ENCODE measurements at regions not wholly inside any gene's neighbourhood (a gene's known extent, or its start where the extent isn't known, plus 50 kb on each side); places are given as distances from the start of the nearest gene placed in this dataset.
"Not testable (repeated sequence)": the region's sequence is repeated elsewhere in the genome, so short reads cannot be mapped to it uniquely, and the experiment has no call there.

- Mint-ChIP-seq H3K27ac (no peak overlapping the region), H3K4me1 (ENCODE audit: low read depth) (no peaks in the 10 kb centered on the region), H3K9me3 (peaks cover 14% of the 10 kb centered on the region), H3K4me3 (no peak overlapping the region), H3K36me3 (ENCODE audit: low read depth) (no peaks in the 10 kb centered on the region), H3K27me3 (ENCODE audit: insufficient read depth) (no peaks in the 10 kb centered on the region)
- intact Hi-C loops (cut with micrococcal nuclease) = no loop called here
- no peak for DNase-seq (ENCODE audit: low spot score)
Observed at GRCh38 chr11:90493379-90493778, 270.5 kb upstream of the CHORDC1 start.

DNA sequence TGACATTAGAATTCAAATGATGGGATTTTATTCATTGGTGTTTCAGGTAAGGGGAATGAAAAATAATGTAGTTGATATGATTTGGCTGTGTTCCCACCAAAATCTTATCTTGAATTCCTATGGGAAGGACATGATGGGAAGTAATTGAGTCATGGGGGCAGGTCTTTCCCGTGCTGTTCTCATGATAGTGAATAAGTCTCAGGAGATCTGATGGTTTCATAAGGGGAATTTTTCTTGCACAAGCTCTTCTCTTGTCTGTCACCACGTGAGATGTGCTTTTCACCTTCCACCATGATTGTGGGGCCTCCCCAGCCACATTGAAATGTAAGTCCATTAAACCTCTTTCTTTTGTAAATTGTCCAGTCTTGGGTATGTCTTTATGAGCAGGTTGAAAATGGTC is 268.6 kb upstream of the CHORDC1 start:
- no peaks in the 10 kb centered on the region for H3K36me3 Mint-ChIP-seq (ENCODE audit: low read depth)
- H3K9me3 Mint-ChIP-seq = peaks cover 4% of the 10 kb centered on the region
- no peaks in the 10 kb centered on the region for H3K27me3 Mint-ChIP-seq (ENCODE audit: insufficient read depth)
- DNase-seq (ENCODE audit: low spot score) = no peak
- H3K4me3 Mint-ChIP-seq = no peak overlapping the region
- no peaks in the 10 kb centered on the region for H3K4me1 Mint-ChIP-seq (ENCODE audit: low read depth)
- H3K27ac Mint-ChIP-seq = no peak overlapping the region
- intact Hi-C loops (cut with micrococcal nuclease) = no loop called here

DNA sequence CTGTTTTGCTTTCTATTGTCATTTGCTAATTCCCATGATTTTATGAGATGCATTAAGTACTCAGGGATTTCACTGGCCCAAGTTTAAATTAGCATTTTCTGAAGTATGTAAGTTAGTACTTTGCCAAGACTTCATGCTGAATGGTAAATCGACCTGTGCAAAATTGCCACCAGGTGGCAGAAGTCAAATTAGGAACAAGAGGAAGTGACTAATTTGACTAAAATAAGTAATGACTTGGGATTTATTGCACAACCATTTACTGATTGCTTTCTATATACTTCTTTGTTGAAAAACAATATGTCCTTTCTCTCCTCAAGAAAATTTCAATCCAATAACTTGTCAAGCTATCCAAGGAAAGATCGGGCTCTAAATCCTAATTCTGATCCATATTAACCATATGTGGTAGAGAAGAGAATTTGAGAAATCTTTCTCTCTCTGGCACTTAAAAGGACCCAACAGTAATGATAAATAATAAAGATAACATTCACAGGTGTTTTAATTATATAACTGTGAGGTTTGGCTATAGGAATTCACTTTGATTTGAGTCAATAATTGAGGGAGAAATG is 253.7 kb upstream of the CHORDC1 start:
- H3K4me1 Mint-ChIP-seq (ENCODE audit: low read depth) = no peaks in the 10 kb centered on the region
- H3K27ac Mint-ChIP-seq = no peak overlapping the region
- H3K36me3 Mint-ChIP-seq (ENCODE audit: low read depth) = no peaks in the 10 kb centered on the region
- intact Hi-C loops (cut with micrococcal nuclease) = no loop called here
- no peak overlapping the region for H3K4me3 Mint-ChIP-seq
- no peaks in the 10 kb centered on the region for H3K9me3 Mint-ChIP-seq
- H3K27me3 Mint-ChIP-seq (ENCODE audit: insufficient read depth) = no peaks in the 10 kb centered on the region
- DNase-seq (ENCODE audit: low spot score) = no peak

DNA sequence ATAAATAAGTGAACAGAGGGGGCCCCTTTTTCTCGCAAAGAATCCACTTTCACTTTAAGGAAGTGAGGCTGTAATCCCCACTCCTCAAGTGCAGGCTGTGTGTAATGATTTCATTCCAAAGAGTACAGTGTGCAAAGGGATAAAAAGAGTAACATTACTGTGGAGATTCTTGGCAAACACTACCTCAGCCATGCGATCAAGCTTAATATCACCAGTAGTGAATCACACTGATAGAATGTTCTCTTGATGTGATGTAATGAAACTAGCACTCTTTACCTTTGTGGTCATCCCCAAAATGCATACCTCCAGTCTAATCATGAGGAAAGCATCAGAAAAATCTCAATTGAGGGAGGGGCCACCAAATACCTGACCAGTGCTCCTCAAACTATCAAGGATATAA is 246.1 kb upstream of the CHORDC1 start:
- Mint-ChIP-seq H3K4me1 (ENCODE audit: low read depth) (no peaks in the 10 kb centered on the region), H3K9me3 (no peaks in the 10 kb centered on the region), H3K4me3 (no peak overlapping the region), H3K36me3 (ENCODE audit: low read depth) (no peaks in the 10 kb centered on the region), H3K27me3 (ENCODE audit: insufficient read depth) (no peaks in the 10 kb centered on the region), H3K27ac (no peak overlapping the region)
- no peak for DNase-seq (ENCODE audit: low spot score)
- intact Hi-C loops (cut with micrococcal nuclease) = no loop called here

GRCh38 chr11:90465553-90465952 is 242.7 kb upstream of the CHORDC1 start:
- DNase-seq (ENCODE audit: low spot score) = no peak
- H3K4me1 Mint-ChIP-seq (ENCODE audit: low read depth) = no peaks in the 10 kb centered on the region
- intact Hi-C loops (cut with micrococcal nuclease) = no loop called here
- H3K36me3 Mint-ChIP-seq (ENCODE audit: low read depth) = no peaks in the 10 kb centered on the region
- H3K9me3 Mint-ChIP-seq = no peaks in the 10 kb centered on the region
- no peaks in the 10 kb centered on the region for H3K27me3 Mint-ChIP-seq (ENCODE audit: insufficient read depth)
- no peak overlapping the region for H3K27ac Mint-ChIP-seq
- H3K4me3 Mint-ChIP-seq = no peak overlapping the region

DNA sequence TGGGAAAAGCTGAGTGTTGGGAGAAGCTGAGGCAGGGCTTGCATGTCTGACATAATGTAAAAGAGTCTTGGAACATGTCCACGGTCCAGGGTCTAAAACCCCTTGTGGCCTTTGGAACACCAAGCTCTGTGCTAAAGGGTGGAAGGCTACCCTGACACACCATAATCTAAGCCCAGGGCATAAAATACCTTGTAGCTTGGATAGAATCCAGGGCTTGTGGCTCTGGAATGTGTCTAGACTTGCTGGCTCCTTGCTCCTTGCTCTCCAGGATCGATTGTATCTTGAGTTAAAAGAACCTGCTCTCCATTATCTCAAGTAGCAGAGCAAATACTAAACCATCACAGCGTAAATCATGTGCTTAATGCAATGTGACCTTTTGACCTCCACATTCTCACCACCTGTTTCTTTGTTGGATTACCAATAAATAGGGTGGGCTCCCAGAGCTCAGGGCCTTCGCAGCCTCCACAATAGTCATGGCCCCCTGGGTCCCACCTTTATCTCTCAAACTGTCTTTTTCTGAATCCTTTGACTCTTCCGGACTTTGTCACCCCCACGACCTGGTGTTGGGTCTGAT is 232.6 kb upstream of the CHORDC1 start:
- H3K4me3 Mint-ChIP-seq; H3K27ac Mint-ChIP-seq; intact Hi-C loops (cut with micrococcal nuclease); H3K9me3 Mint-ChIP-seq; H3K36me3 Mint-ChIP-seq (ENCODE audit: low read depth); H3K27me3 Mint-ChIP-seq (ENCODE audit: insufficient read depth); H3K4me1 Mint-ChIP-seq (ENCODE audit: low read depth); DNase-seq (ENCODE audit: low spot score): not testable (repeated sequence)

DNA sequence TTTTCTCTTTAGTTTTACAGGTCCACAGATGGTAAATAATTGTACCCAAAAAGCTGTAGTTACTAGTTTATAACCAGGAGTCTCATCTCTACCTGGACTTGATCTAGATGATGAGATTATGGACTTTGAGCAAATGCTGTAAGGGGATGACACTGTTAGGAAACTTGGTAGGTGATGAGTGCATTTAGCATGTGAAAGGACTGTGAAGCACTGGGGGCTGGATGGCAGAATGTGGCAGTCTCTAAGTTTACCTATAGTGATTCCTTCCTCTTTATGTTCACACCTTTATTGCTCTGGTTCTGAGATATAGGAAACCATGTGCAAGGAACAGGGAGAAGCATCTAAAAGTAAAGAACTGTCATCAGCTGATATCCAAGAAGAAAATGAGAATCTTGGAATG is 230.7 kb upstream of the CHORDC1 start:
- intact Hi-C loops (cut with micrococcal nuclease) = no loop called here
- no peak overlapping the region for H3K27ac Mint-ChIP-seq
- H3K36me3 Mint-ChIP-seq (ENCODE audit: low read depth) = no peaks in the 10 kb centered on the region
- H3K27me3 Mint-ChIP-seq (ENCODE audit: insufficient read depth) = no peaks in the 10 kb centered on the region
- H3K4me3 Mint-ChIP-seq = no peak overlapping the region
- H3K9me3 Mint-ChIP-seq = no peaks in the 10 kb centered on the region
- H3K4me1 Mint-ChIP-seq (ENCODE audit: low read depth) = no peaks in the 10 kb centered on the region
- DNase-seq (ENCODE audit: low spot score) = no peak

DNA sequence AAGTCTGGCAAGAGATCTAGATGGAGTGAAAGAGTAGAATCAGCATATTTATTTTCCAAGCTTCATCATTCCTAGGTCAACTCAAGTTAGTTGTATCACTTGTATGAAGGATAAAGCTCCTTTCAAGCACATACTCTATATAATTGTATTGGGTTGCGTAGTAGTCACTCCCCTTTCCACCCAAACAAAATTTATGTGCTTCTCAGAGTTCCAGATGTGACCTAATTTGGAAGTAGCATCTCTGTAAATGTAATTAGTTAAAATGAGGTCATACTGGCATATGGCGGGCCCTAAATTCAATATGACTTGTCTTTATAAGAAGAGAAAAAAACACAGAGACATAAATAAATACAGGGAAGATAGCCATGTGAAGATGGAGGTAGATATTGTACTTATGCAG is 226.8 kb upstream of the CHORDC1 start:
- intact Hi-C loops (cut with micrococcal nuclease) = no loop called here
- Mint-ChIP-seq H3K27me3 (ENCODE audit: insufficient read depth) (peaks cover 1% of the 10 kb centered on the region), H3K27ac (no peak overlapping the region), H3K9me3 (no peaks in the 10 kb centered on the region), H3K4me3 (no peak overlapping the region), H3K36me3 (ENCODE audit: low read depth) (no peaks in the 10 kb centered on the region), H3K4me1 (ENCODE audit: low read depth) (no peaks in the 10 kb centered on the region)
- DNase-seq (ENCODE audit: low spot score) = no peak

DNA sequence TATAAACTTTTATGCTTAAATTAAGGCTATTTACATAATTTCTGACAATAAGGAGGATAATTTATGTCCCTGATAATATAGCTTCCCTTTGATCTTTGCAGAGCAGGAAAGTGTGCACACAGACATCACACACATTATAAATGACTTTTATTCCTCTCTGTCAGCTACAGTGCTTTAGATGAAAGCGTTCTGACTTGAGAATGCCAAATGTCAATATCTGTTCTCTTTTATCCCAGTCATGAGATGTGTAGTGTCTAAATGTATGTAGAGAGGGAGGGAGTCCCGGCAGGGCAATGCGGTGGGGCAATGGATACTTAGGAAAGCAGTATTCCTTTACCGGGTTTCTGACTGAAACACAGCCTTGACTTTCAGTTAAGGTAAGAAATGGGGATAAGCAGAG is 225.4 kb upstream of the CHORDC1 start:
- Mint-ChIP-seq H3K27me3 (ENCODE audit: insufficient read depth) (peaks cover 1% of the 10 kb centered on the region), H3K4me1 (ENCODE audit: low read depth) (no peaks in the 10 kb centered on the region), H3K4me3 (no peak overlapping the region), H3K27ac (no peak overlapping the region), H3K36me3 (ENCODE audit: low read depth) (no peaks in the 10 kb centered on the region), H3K9me3 (no peaks in the 10 kb centered on the region)
- intact Hi-C loops (cut with micrococcal nuclease) = no loop called here
- DNase-seq (ENCODE audit: low spot score) = no peak

- intact Hi-C loops (cut with micrococcal nuclease) = no loop called here
- Mint-ChIP-seq H3K27me3 (ENCODE audit: insufficient read depth) (peaks cover 1% of the 10 kb centered on the region), H3K4me3 (no peak overlapping the region), H3K27ac (no peak overlapping the region), H3K9me3 (no peaks in the 10 kb centered on the region), H3K36me3 (ENCODE audit: low read depth) (no peaks in the 10 kb centered on the region), H3K4me1 (ENCODE audit: low read depth) (no peaks in the 10 kb centered on the region)
- DNase-seq (ENCODE audit: low spot score) = no peak
Observed at GRCh38 chr11:90447618-90448017, 224.8 kb upstream of the CHORDC1 start.

GRCh38 chr11:90446207-90446606 is 223.4 kb upstream of the CHORDC1 start:
- DNase-seq (ENCODE audit: low spot score) = no peak
- no peak overlapping the region for H3K4me3 Mint-ChIP-seq
- H3K27ac Mint-ChIP-seq = no peak overlapping the region
- no peaks in the 10 kb centered on the region for H3K4me1 Mint-ChIP-seq (ENCODE audit: low read depth)
- peaks cover 1% of the 10 kb centered on the region for H3K27me3 Mint-ChIP-seq (ENCODE audit: insufficient read depth)
- no peaks in the 10 kb centered on the region for H3K9me3 Mint-ChIP-seq
- intact Hi-C loops (cut with micrococcal nuclease) = no loop called here
- no peaks in the 10 kb centered on the region for H3K36me3 Mint-ChIP-seq (ENCODE audit: low read depth)

DNA sequence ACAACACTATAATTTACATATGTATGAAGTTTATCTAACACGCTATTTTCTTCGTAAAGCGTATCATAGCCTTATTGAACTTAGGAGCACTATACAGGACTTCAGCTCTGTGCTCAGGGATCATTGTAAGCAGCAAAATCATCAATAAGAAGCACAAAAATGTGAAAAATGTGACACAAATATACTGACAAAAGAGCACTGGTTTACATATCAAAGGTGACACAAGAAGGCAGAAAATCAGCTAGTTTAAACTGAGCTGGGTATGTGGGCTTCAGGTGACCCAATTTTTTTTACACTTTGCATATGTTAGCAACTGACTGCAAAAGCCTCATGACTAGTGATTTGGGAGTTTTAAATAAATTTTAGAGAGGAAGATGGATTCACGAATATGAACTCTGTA is 215.2 kb upstream of the CHORDC1 start:
- no peaks in the 10 kb centered on the region for H3K9me3 Mint-ChIP-seq
- no peaks in the 10 kb centered on the region for H3K36me3 Mint-ChIP-seq (ENCODE audit: low read depth)
- H3K27me3 Mint-ChIP-seq (ENCODE audit: insufficient read depth) = no peaks in the 10 kb centered on the region
- no peaks in the 10 kb centered on the region for H3K4me1 Mint-ChIP-seq (ENCODE audit: low read depth)
- intact Hi-C loops (cut with micrococcal nuclease) = no loop called here
- H3K4me3 Mint-ChIP-seq = no peak overlapping the region
- no peak overlapping the region for H3K27ac Mint-ChIP-seq
- no peak for DNase-seq (ENCODE audit: low spot score)

DNA sequence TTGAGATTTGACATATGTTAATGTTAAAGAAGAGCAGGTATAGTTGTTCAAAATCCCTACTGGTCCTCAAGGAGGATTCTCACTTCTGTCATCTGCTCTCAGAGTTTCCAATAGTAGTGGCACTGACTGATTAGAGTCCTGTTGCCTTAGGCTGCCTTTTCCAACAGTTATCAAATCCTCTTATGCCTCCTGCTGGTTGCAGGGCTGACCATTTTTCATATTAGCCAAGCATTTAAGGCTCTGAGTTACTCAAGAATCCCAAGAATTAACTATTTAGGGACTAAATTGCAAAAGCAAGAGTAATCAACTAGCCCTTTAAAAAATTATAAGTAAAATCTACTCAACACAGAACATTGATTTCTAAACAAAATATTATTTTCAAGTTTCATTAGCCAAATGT is 212.0 kb upstream of the CHORDC1 start:
- no peaks in the 10 kb centered on the region for H3K36me3 Mint-ChIP-seq (ENCODE audit: low read depth)
- no peaks in the 10 kb centered on the region for H3K4me1 Mint-ChIP-seq (ENCODE audit: low read depth)
- no peaks in the 10 kb centered on the region for H3K27me3 Mint-ChIP-seq (ENCODE audit: insufficient read depth)
- intact Hi-C loops (cut with micrococcal nuclease) = no loop called here
- H3K27ac Mint-ChIP-seq = no peak overlapping the region
- H3K4me3 Mint-ChIP-seq = no peak overlapping the region
- H3K9me3 Mint-ChIP-seq = no peaks in the 10 kb centered on the region
- no peak for DNase-seq (ENCODE audit: low spot score)

- no peak for DNase-seq (ENCODE audit: low spot score)
- Mint-ChIP-seq H3K9me3 (no peaks in the 10 kb centered on the region), H3K4me3 (no peak overlapping the region), H3K27me3 (ENCODE audit: insufficient read depth) (peaks cover 3% of the 10 kb centered on the region), H3K27ac (no peak overlapping the region), H3K4me1 (ENCODE audit: low read depth) (no peaks in the 10 kb centered on the region), H3K36me3 (ENCODE audit: low read depth) (no peaks in the 10 kb centered on the region)
- intact Hi-C loops (cut with micrococcal nuclease) = no loop called here
Observed at GRCh38 chr11:90428836-90429235, 206.0 kb upstream of the CHORDC1 start.
